NCI-H146 treated with DMSO at 0.1 percent for 48 hours (cell line): ENCODE measurements at regions not wholly inside any gene's neighbourhood (a gene's known extent, or its start where the extent isn't known, plus 50 kb on each side); places are given as distances from the start of the nearest gene placed in this dataset.
"Not testable (repeated sequence)": the region's sequence is repeated elsewhere in the genome, so short reads cannot be mapped to it uniquely, and the experiment has no call there.

Source experiments
- DNase-seq: peaks from one replicate; lab custom pipeline; 2025; ENCODE audit not compliant: unreplicated experiment; lab: John Stamatoyannopoulos, UW

DNA sequence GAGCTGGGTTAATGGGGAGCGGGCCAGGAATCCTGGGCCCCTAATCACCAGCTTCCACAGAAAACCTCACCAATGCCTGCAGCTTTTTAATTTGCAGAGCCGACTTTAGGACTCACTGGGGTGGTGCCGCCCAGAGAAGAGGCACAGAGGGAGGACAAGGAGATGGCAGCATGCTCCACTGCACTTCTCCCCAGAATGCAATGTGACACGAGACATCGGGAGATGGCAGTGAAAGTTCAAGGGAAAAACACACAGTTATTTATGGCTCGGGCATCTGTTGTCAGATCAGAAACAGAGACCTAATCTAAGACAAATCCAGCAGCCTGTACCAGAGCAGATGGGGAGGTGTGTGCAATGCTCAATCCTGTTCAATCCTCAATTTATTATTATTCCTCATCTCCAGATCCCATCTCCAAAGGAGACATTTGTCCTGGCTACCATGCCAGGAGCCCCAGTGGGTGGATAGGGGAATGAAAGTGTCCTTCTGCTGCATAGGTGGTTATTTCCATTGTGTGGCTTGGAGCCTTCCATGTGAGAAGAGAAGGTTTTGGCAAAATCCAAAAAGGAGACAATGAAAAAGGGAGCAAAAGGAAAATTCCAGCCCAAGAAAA, 250.0 kb downstream of the NXPE2 start:
- no peak for DNase-seq

DNA sequence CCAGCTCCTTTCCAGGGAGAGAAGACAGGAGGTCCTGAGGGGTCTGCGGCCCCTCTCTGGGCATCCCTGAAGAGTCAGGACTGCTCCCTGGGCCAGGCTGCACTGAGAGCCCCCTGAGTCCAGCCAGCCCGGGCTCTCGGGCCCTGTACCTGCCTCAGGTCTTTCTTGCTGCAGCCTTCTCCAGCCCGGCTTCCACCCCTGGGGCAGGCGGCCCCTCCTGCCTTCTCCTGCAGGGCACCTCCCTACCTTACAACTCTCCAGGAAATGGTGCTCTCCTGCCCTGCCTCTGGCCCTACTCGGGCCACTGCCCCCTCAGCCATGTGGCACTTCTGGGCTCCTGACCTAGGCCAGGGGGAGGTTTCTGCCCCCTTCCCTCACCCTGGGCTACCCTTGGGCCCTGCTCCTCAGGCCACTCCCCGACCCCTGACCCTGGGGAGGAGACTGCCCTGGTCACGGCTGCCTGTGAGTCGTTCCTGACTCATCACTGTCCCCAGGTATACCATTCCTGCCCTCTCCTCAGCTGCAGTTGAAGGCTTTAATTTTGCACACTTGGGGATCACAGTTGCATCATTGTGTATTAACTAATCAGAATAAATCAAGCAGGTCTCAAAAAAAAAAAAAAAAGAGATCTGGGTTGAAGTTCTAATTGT, 251.1 kb downstream of the NXPE2 start:
- no peak for DNase-seq

- DNase-seq = no peak
Observed at GRCh38 chr11:114938799-114939198, 260.5 kb downstream of the NXPE2 start.

- no peak for DNase-seq
Observed at GRCh38 chr11:114942207-114942606, 263.9 kb downstream of the NXPE2 start.

DNA sequence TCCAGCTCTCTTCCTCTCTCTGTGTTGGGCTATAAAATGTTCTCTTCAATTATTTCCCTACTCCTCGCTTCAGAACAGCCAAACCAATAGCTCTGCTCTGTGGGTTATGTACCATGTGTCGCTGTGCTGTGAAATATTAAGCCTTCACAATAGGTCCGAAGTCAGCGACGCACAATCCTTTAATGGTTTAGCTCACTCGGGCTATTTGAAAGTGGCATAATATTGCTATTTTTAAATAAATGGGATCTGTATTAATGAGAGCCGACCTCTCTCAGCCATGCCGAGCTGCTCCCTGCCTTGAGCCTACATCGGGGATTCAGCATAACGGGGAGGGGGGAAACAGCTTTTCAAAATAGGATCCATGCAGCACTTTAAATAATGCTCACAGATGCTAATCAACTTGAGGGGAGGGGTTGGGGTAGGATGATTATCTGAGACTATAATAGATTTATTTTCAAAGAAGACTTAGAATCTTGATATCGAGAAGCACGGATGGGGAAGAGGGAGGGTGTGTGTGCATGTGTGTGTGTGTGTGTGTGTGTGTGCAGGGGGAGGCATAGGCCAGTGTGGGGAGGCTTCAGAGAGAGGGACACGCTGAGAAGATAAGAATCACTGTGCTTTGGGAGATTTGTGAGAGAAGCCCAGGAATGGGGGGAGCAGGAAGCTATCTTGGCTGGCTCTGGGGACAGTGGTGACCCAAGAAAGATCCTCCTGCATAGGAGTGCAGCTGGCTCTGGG, 271.5 kb downstream of the NXPE2 start:
- DNase-seq = no peak

DNA sequence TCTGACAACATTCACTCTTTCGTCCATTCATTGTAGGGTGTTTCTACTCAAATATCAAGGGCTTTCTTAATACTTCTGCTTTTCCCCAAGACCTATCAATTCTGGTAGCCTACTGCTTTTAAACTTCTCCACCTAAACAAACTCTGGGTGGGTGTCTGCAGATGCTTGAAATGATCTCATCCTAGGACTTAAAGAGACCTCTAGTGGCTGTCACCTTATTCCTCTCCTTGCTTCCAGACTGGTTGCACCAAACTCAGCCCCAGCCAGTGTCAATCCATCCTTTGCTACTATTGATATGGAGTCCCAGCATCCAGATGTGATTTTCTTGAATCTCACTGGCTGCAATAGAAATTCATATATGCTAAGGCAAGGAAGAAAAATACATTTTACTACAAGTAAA, 274.7 kb downstream of the NXPE2 start:
- peak; percentile 53 for DNase-seq

DNA sequence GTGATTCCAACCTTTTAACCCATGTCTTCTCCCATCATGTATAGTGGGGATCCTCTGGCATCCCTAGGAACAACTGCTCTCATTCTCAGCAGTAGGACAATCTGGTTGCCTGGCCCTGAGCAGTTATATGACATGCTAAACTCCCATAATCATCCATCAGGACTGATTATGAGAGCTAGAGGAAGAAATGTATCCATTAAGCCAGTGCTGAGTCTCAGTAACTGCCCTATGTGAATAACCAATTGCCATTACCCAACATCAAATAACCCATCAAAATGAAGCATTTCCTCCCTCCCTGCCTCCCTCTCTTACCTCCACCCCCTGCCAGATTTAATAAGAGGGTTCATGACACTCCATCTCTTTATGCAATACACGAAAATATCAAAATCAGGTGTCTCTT, 277.6 kb downstream of the NXPE2 start:
- DNase-seq = no peak

DNA sequence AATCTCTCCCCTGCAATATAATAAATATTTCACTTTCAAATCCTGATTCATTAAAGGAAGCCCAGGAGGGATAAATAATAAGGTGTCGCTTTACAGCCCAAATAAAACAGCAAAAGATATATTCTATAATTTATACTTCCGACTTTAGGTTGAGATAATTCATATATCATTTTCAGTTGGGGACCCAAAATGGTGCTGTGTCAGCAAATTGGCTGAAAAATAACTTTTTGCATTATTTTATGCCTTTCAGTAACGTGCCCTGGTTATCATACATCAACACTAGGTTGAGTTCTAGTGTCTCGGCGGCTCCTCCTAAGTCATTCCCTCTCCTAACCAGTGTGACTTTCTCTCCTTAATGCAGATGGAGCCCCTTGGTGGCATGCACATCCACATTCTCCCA, 278.2 kb downstream of the NXPE2 start:
- DNase-seq = no peak

GRCh38 chr11:114959953-114960505, 281.7 kb downstream of the NXPE2 start:
- DNase-seq = no peak

- DNase-seq = not testable (repeated sequence)
Observed at GRCh38 chr11:114960819-114961218, 282.5 kb downstream of the NXPE2 start.

DNA sequence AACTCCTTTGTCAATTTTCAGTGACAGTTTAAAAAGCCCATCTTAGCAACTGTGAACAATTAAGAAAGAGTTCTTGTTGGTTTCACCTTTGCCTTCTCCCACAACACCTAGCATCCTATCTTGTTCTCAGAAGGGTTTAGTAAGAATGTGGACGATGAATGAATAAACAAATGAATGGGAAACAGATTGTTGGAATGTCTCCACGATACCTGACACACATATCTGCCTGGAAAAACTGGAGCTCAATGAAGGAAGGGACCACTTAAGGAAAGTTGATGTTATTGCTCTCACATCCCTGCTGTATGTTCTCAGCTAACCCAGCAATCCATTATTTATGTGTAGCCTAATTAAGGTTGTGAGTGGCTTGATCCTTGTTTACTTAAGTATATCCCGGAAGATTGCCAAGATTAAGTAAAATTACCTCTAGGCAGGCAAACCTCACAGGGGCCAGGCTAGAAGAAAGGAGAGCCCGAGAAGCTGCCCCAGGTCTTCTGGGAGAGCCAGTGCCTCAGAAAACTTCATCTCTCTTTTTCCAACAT, 286.4 kb downstream of the NXPE2 start:
- DNase-seq = no peak

DNA sequence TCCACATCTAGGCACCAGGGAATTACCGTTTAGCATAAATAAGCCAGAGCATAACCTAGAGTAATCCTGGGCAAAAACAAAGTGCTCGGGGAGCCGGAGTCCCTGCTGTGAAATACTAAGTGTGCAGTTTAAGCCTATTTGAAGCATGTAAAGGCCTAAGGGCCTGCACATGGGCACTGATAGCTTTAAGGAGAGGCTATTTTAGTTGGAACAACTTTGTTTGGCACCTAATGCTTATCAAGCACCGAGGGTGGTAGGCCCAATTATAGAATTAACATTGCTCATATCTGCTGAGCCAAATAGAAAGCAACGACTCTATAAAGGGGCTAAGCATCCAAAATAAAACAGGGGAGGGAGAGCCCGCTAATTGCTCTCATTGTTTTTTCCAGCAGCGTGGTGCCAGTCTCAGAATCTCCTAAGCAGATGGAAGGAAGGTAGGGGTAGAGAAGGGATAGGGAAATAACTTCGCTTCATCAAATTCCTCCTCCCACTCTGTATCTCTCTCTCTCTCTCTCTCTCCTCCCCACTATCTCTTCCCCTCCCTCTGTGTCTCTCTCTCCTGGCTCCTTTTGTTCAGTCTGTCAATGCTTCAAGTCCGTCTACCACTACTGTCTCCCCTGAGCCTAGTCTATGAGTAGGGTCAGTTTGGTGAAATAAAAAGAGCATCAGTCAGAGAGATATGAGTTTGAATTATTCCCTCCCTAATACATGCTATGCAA, 292.8 kb downstream of the NXPE2 start:
- no peak for DNase-seq

DNA sequence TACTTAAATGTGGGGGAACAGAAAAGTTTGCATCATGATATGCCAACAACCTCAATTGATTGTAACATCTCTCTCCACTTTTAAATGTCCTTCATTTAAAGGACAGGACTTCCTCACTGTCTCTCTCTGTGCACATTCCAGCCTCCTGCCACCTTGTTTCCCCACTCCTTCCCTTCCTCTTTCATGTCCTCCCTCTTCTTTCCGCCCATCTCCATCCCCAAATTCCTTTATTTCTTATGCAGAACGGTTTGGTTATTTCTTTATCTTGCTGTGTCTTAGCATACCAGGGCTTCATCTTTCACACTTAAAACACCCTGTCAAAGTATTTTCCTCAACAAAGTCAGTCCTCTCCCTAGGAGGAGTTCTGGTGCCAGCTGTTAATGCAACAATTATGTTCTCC, 293.8 kb downstream of the NXPE2 start:
- DNase-seq = no peak

GRCh38 chr11:114977651-114978050, 299.3 kb downstream of the NXPE2 start:
- no peak for DNase-seq

GRCh38 chr11:114982141-114982540, 303.8 kb downstream of the NXPE2 start:
- no peak for DNase-seq

GRCh38 chr11:114984611-114985163, 306.4 kb downstream of the NXPE2 start:
- DNase-seq = no peak

- no peak for DNase-seq
Observed at GRCh38 chr11:114986365-114986764, 308.0 kb downstream of the NXPE2 start.

DNA sequence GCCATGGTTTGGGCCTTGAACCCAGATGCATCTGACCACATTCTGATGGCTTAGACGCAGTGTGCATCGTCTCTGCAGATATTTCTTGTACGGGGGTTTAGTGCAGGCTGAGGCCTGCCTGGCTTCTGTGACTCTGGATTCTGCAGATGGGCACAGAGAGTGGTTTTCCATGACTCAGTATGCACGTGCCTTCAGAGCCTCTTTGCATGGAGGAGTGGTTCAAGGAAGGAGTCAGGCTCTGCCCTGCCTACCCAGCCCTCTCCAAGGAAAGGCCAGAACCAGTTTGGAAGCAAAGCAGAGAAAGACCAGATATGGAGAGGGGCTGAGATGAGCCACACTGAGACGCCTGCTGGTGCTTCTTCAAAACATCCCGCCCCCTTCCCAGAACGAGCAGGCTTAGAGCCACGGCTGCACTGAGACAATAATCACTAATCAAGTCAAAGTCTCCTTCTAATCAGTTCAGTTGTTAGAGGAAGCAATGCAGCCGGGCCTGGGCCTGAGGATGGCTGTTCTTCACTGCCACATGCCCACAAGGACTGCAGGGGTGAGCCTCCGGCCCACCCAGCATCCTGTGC, 308.9 kb downstream of the NXPE2 start:
- no peak for DNase-seq

- DNase-seq = no peak
Observed at GRCh38 chr11:114988644-114989043, 310.3 kb downstream of the NXPE2 start.

GRCh38 chr11:114989536-114989935, 311.2 kb downstream of the NXPE2 start:
- DNase-seq = no peak
